Stomach (tissue), 4 donors: ENCODE measurements at regions not wholly inside any gene's neighbourhood (a gene's known extent, or its start where the extent isn't known, plus 50 kb on each side); places are given as distances from the start of the nearest gene placed in this dataset.

Experiments
- POLR2AphosphoS5 ChIP-seq, 3 donors: sonication (generic); formaldehyde crosslinking; IDR thresholded peaks; one replicate each; pipeline ENCODE4 v1.6.1; 2016; ENCODE audit warnings: antibody characterized with exemption in 3 of 3
- TF ChIP-seq, protein P1 (sequence below), 7 experiments: fragments of 450-650 bp in 4 of 7; fragments of 200-600 bp in 3 of 7; sonication (generic) in 3 of 7; IDR thresholded peaks; one replicate each; pipeline ENCODE4 v1.5.1; 2016 to 2019; ENCODE audit warnings: antibody characterized with exemption in 7 of 7, control low read depth in 2 of 7, mild to moderate bottlenecking in 1 of 7

DNA sequence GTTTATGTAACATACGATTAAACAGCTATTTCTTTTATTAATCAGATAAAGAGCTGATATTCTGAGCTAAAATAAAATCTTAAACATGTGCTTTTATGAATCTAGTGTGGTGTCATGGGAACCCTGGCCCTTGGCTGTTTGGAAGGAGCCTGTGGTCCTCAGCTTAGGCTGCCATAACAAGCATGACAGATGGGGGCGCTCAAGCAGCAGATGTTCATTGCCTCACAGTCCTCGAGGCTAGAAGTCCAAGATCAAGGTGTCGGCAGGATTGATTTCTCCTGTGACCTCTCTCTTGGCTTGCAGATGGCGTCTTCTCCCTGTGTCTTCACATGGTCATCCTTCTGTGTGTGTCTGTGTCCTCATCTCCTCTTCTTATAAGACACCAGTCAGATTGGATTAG, 448.2 kb downstream of the GADD45G start:
- TF ChIP-seq POLR2AphosphoS5 (IDR thresholded peaks at IDR 0.05) = no peak
- TF ChIP-seq, protein P1, sequence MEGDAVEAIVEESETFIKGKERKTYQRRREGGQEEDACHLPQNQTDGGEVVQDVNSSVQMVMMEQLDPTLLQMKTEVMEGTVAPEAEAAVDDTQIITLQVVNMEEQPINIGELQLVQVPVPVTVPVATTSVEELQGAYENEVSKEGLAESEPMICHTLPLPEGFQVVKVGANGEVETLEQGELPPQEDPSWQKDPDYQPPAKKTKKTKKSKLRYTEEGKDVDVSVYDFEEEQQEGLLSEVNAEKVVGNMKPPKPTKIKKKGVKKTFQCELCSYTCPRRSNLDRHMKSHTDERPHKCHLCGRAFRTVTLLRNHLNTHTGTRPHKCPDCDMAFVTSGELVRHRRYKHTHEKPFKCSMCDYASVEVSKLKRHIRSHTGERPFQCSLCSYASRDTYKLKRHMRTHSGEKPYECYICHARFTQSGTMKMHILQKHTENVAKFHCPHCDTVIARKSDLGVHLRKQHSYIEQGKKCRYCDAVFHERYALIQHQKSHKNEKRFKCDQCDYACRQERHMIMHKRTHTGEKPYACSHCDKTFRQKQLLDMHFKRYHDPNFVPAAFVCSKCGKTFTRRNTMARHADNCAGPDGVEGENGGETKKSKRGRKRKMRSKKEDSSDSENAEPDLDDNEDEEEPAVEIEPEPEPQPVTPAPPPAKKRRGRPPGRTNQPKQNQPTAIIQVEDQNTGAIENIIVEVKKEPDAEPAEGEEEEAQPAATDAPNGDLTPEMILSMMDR (IDR thresholded peaks at IDR 0.05) = no peak
